HK-2 (cell line): ENCODE measurements at regions not wholly inside any gene's neighbourhood (a gene's known extent, or its start where the extent isn't known, plus 50 kb on each side); places are given as distances from the start of the nearest gene placed in this dataset.

Source experiments
- DNase-seq: peaks from one replicate; pipeline ENCODE4 v3.0.0-alpha.2; 2018; ENCODE audit not compliant: unreplicated experiment

DNA sequence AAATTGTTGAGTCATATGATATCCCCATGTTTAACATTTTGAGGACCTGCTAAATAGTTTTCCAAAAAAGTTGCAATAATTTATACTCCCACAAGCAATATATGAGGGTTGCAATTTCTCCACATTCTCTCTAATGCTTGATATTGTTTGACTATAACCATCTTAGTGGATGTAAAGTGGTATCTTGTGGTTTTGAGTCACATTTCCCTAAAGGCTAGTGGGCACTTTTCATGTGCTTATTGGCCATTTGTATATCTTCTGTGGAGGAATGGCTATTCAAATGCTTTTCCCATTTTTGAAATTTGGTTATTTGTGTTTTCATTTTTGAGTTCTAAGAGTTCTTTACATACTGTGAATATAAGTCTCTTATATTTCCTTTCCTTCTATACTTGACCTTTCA lies 82.7 kb downstream of the SCG2 start:
- DNase-seq = no peak

DNA sequence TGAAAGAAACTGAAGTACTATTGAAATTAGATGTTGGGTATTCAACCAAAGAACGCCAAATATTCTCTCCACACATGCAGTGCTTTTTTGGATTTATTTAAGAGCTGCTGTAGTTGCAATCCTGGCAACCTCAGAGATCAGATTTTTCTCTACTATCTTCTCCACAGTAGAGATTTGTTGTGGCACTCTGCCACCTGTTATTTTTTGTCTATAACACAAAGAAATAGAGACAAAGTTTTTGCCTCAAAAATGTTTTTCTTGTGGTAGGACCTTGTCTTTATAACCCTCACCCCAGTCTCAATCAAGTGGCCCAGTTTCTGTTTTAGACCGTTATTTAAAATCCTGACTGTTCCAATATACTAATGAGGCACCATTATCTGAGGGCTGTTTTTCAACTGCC lies 79.4 kb downstream of the SCG2 start:
- no peak for DNase-seq

DNA sequence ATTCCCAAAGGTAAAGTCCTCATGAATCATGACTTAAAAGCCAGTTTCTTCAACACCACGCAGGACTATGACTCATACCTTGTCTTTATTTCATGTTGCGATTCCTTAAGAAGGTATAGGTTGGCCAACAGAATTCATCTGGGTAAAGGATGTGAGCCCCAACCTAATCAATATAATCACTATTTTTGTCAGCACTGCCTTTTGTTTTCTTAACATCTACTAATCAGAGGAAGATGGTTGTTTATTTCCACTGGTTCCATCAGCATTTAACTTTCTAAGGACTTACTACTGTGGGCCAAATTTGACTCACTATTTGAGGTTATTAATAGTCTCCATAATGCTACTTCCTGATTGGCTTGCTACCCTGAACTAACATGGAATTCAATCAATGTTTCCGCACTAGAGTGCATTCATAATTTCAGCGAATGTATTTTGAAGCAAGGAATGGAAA lies 78.6 kb downstream of the SCG2 start:
- no peak for DNase-seq

DNA sequence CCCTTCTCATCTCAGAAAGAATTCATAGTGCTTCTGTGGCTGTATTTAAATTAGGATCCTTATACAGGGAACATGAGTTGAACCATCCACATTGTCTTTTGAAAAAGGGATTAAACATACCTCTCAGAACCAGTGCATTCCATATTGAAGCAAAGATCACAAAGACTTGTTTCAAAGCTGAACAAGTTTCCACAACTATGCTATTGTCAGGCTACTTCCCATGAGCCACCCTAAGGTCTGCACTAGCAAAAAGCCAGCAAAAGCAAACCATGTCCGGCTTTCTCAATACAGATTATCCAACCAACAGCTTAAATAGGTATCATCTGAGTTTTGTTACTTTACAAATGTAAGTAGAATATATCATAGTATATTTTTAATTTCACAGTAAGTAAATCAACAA lies 78.1 kb downstream of the SCG2 start:
- DNase-seq = no peak

DNA sequence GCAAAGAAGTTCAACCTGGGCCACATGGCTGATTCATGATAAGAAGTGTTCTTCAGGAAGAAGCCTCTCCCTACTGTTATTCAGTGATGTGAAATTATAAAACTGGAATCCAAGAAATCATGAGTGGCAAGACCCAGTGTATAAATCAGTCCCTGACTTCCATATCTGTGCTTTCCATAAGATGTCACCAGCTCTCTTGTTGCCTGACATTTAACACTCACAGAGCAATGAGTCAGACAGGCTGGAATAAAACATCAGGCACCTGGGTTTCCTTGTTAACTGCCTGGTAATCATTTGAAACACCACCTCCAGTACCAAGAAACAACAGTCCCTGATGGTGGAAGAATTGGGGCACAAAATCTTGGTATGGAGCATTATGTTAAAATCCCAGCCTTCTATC lies 76.1 kb downstream of the SCG2 start:
- DNase-seq = no peak

DNA sequence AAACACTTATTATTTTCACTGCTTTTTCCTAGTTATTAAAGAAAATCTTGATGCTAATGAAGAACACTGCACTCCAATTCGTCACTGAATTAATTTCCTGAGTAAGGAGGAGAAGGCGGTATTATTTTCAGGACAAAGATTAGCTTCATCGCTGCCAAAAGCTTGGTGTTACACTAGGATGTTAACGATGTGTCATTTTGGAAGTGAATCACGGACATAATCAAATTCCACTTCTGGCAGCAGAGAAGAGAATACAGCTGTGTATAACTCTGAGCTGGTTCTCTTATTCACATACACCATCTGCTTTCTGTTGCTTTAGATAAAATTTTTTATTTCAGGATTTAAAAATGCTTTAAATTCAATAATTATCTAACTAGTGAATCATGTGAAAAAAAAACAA lies 74.1 kb downstream of the SCG2 start:
- no peak for DNase-seq

DNA sequence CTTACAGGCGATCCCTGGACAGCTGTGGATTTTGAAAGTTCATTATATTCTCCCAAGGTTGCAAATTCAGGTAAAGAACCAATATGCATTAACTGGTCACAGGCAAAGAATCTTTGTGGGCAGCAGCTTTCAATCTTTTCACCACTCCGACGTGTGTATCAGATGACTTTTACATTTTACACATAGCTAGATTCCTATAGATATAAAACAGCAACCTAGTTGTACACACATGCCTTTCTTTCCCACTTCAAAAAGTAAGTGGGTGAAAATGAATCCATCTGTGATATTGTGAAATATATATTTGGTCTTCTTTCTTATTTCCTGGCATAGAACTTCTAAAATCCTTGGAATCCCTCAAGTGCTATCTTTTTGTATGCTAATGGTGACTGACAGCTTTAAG lies 72.5 kb downstream of the SCG2 start:
- no peak for DNase-seq

DNA sequence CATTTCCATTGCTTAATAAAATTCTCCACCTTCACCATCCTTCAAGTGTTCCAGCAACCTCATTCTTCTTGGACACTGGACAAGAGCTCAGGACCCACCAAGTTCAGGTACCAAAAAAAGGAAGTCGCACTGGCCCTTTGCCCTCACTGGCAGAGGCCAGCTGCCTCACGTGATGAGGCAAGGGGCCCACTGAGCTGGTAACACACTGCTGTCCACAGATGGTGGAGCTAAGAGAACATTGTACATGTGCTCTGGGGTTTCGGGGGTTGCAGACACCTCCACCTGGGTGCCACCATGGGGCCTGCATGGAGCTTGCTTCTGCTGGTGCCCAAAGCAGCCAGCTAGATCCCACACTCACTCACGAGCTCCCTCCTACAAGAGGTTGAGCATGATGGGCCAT lies 71.3 kb downstream of the SCG2 start:
- no peak for DNase-seq

DNA sequence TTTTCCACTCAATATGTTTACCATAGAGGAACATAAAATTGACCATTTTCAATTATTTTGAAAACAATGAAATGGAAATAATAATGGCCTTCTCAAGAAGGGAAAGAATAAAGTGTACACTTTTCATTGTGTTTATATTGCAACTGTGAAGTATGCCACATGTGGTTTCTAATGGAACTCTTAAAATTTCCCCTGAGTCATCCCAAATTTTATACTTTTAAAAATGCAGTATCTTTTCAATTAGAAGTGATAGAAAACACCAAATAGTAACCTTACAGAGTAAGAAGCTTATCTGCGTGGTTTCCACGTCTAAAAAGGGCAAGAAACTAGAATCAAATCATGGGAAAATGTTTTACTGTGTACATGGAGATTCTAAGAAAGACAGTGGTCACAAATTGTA lies 70.0 kb downstream of the SCG2 start:
- DNase-seq = no peak

DNA sequence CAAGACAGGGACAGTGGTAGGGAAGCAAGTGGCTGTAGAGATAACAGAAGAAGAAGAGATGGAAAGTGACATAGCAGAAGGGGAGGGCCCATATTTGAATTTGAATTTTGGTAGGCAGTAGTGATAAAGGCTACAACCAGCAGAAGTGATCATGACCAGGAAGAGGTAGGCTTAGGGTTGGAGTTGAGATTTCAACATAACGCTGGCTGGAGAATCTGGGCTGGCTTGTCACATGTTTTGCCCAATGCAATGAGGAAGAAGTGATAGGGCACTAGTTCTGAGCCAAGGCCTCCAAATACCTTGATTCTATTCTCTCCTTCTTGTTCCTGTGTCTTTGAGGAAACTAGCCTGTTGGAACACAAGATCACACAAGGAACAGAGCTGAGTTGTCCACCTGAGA lies 69.4 kb downstream of the SCG2 start:
- no peak for DNase-seq

DNA sequence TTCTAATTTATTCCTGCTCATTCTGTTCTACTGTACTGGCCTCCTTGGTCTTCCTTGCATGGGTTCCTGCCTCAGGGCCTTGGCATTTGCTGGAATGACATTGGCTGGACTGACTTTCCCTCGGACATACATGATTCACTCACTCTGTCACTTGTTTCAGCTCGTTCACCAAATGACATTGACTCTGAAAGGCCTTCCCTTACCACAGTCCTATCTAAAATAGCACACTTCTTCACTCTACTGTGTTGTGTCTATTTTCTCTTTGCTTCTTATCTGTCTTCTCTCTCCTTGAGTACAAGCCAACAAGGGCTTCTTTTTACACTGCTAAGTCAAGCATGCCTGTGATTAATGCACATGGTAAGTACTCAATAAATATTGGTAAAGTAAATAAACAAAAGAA lies 65.6 kb downstream of the SCG2 start:
- DNase-seq = no peak

DNA sequence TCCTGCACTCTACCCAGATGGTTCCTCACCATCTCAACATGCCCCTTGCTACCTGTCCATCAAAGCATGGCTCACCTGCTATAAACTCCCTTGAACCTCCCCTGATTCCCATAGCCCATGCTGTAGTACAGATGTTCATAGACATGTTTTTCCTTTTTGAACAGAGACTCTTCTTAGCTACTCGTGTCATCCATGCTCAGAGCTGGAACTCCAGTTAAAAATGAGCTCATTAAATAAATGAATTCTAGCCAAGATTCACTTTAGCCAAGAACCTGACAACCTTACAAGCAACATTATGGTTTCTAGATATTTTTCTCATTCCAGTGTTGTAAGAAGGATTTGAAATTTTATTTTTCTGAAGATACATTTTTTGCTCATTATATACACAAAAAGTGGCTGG lies 65.0 kb downstream of the SCG2 start:
- no peak for DNase-seq

DNA sequence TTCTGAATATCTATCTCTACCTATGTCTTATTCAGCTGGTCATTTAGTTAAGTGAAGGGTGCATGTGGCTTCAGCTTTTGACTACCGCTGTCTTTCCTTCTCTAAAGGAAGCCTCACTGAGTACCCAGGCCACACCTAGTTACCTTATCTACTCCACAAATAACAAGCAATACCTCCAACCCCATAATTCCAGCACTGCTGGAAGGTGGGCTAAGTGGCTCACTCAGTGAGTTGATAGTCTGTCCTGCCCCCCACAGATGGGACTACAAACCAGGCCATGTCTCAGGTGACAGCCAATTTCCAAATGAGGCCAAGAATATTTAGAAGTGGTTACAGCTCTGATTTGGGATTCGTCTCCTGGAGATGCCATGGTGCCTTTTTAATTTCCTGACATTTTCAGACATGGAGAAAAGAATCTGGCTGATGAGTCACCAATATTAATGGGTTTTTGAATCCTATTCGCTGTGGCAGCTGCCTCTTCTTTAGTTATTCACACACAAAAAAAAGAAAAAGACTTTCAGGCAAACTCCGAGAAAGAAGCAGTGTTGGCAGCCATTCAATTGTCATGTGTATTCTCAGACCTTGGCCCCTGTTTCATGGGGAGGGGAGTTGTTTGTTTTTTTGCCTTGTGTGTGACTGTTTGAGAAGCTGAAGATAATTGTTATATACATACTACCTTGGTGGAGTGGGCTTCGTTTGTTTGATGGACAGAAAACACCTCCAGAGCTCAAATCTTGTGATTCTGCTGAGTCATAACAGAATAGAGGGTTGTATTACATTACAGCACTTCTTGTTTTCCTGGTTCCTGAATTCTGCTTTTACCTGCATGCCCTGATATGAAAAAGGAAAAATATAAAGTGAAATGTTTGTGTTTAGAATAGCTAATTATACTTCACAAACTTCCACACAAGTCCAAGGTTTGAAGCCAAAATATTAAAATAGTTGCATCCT lies 64.2 kb downstream of the SCG2 start:
- DNase-seq = no peak

DNA sequence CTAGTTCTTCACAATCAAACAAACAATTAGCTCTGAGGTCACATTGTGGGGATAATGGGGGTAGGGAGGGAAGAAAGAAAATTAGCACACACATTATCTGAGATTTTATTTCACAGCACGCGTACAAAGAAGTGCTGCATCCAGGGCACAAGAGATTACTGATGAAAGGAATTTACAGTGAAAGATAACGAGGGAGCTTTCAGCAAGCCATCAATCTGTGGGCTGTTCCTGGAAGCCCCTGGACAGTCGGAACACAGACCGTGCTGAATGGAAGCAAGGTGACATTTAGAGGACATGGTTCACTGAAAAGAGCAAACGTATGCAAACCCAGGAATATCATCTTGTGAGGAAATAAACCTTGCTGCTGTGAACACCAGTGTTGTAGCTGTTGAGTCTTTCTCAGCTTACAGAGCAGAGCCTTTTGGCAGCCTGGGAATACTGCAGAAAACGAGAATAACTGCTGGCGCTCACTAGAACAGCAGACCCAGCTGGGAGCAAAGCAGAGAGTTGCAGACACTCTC lies 63.2 kb downstream of the SCG2 start:
- no peak for DNase-seq

DNA sequence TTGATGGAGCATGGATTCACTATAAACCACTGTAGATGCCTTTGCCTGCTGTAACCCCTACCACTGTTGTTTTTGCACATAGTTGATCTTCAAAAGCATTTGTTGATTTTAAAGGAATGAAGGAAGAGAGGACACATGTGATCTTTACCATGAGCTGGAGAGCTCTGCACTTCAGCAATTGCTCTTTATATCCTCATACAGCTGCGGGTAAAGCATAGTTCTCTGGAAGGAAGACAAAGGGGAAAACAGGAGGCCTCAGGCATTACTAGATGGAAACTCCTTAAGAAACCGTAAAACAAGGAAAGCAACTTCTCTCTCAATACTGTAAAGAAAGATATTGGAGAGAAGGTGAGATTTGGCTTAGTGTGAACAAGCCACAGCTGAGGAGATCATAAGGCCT lies 60.6 kb downstream of the SCG2 start:
- no peak for DNase-seq

DNA sequence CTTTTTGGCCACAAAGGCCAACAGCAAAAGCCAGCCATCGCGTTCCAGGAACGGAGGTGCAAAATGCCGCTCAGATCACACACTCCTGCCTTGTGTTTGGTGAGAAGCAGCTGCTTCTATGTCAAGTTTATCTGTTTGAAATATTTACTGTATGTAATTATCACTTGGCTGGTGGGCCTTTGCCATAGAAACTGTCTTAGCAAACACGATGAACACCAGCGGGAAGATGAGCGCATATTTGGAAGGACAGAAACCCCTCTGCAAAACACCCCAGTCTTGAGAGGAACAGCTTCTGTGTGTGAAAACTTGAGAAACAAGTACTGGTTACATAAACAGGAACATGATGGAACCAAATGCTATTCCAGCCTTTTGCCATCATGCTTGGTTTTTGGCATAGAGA lies 59.7 kb downstream of the SCG2 start:
- DNase-seq = no peak

DNA sequence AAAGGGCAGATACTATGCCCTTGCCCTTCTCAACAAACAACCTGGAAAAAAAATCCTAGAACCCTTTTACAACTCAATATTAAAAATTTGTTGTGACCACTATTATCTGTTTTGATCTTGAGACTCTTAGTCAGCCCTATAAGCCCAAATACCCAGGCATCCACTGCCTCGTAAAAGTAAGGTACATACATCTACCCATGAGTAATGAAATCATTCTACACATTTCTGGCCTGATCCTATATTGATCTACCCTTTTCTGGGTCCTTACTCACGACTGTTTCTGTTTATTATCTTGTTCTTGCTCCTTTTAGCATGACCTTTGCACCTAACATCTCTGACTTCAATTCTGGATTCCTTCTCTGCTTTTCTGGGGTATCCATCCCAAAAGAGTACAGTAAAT lies 56.8 kb downstream of the SCG2 start:
- DNase-seq = no peak

DNA sequence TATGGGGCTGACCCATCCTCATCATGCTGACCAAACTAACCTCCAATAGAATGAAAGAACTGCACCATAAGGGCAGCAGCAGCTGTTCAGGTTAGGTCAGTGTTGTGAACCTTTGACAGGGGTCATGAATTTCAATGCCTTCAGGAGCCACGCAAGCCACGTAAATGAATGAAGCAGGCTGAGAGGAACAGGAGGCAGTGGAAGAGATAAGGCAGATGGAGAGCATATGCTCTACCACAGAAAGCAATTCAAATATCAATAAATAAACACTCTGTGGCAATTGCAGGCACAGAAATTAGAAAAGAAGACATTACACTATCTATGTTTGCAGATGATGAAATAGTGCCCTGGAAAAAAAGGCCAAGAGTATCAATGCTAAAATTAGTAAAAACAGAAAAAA lies 56.3 kb downstream of the SCG2 start:
- DNase-seq = no peak
